ENCODE measurements at regions not wholly inside any gene's neighbourhood (a gene's known extent, or its start where the extent isn't known, plus 50 kb on each side); places are given as distances from the start of the nearest gene placed in this dataset.

DNA sequence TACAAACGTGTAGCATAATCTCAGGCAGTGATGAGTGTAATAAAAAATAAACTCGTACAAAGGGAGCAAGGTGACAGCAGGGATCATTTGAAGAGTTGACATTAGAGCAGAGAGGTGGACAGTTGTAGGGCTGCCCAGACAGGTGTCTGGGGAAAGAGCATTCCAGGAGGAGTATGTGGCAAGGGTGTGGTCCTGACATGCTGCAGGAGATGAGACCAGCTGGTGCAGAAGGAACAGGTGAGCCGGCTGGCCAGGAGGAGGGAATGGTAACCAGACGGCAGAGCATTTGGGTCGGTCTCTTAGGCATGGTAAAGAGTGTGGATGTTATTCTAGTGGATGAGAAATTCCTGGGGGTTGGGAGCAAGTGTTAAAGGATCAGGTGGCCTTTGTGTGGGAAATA lies 306.3 kb downstream of the LMX1A start:
- TF ChIP-seq, protein P1, sequence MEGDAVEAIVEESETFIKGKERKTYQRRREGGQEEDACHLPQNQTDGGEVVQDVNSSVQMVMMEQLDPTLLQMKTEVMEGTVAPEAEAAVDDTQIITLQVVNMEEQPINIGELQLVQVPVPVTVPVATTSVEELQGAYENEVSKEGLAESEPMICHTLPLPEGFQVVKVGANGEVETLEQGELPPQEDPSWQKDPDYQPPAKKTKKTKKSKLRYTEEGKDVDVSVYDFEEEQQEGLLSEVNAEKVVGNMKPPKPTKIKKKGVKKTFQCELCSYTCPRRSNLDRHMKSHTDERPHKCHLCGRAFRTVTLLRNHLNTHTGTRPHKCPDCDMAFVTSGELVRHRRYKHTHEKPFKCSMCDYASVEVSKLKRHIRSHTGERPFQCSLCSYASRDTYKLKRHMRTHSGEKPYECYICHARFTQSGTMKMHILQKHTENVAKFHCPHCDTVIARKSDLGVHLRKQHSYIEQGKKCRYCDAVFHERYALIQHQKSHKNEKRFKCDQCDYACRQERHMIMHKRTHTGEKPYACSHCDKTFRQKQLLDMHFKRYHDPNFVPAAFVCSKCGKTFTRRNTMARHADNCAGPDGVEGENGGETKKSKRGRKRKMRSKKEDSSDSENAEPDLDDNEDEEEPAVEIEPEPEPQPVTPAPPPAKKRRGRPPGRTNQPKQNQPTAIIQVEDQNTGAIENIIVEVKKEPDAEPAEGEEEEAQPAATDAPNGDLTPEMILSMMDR (IDR thresholded peaks at IDR 0.05; ENCODE audit: low read depth, low read length): no peak
- no peak for TF ChIP-seq EZH2phosphoT487 (IDR thresholded peaks at IDR 0.05; ENCODE audit: low read depth)

All from OCI-LY3 (cell line).